Neural cell (in vitro differentiated cells): ENCODE measurements at regions not wholly inside any gene's neighbourhood (a gene's known extent, or its start where the extent isn't known, plus 50 kb on each side); places are given as distances from the start of the nearest gene placed in this dataset.

Source experiments
- H2AFZ ChIP-seq: fragments of 200-600, 300-800 bp; sonication (generic), shearing (Covaris generic); 2 replicates; pipeline ENCODE4 v1.6.0; 2014; ENCODE audit warnings: low read depth, mild to moderate bottlenecking, antibody characterized with exemption, low read length, moderate library complexity
- H3F3A ChIP-seq: fragments of 200-600 bp; shearing (Covaris generic); 2 replicates; pipeline ENCODE4 v1.6.1; 2016; ENCODE audit warnings: mild to moderate bottlenecking, moderate library complexity, mixed read lengths, antibody characterized with exemption, low read length; ENCODE audit not compliant: insufficient read depth, poor library complexity, severe bottlenecking
- H3K27ac ChIP-seq: fragments of 200-600, 300-800 bp; sonication (generic), shearing (Covaris generic); 2 replicates; pipeline ENCODE4 v1.5.1; 2014; ENCODE audit warnings: mild to moderate bottlenecking, low read length, moderate library complexity
- H3K27me3 ChIP-seq: fragments of 300-800, 200-600 bp; sonication (generic), shearing (Covaris generic); 2 replicates; pipeline ENCODE4 v1.6.0; 2014; ENCODE audit warnings: mild to moderate bottlenecking, low read depth, low read length, moderate library complexity; ENCODE audit not compliant: insufficient read depth
- H3K36me3 ChIP-seq: fragments of 300-800, 200-600 bp; sonication (generic), shearing (Covaris generic); 2 replicates; pipeline ENCODE4 v1.5.1; 2014; ENCODE audit warnings: mild to moderate bottlenecking, antibody characterized with exemption, low read length, moderate library complexity; ENCODE audit not compliant: insufficient read depth
- H3K4me2 ChIP-seq: fragments of 300-800, 200-600 bp; sonication (generic), shearing (Covaris generic); 2 replicates; pipeline ENCODE4 v1.6.0; 2014; ENCODE audit warnings: mild to moderate bottlenecking, low read length
- H3K4me3 ChIP-seq: fragments of 300-800, 200-600 bp; sonication (generic), shearing (Covaris generic); 2 replicates; pipeline ENCODE4 v1.5.1; 2014; ENCODE audit warnings: mild to moderate bottlenecking, low read length, moderate library complexity
- H3K79me2 ChIP-seq: fragments of 200-600 bp; shearing (Covaris generic); replicated peaks from 2 replicates; pipeline ENCODE4 v1.6.0; 2014; ENCODE audit warnings: mild to moderate bottlenecking, low read length, moderate library complexity; ENCODE audit not compliant: insufficient read depth
- H3K9ac ChIP-seq: fragments of 300-800, 200-600 bp; sonication (generic), shearing (Covaris generic); 2 replicates; pipeline ENCODE4 v1.6.1; 2016; ENCODE audit warnings: mild to moderate bottlenecking, low read length, mixed read lengths
- H3K9me2 ChIP-seq: fragments of 200-600 bp; shearing (Covaris generic); 2 replicates; pipeline ENCODE4 v1.6.1; 2016; ENCODE audit warnings: mild to moderate bottlenecking, low read length, mixed read lengths; ENCODE audit not compliant: insufficient read depth
- H3K9me3 ChIP-seq: fragments of 200-600, 300-800 bp; sonication (generic), shearing (Covaris generic); 2 replicates; pipeline ENCODE4 v1.6.1; 2016; ENCODE audit warnings: mild to moderate bottlenecking, mixed run types, low read length, moderate library complexity, mixed read lengths
- H4K20me1 ChIP-seq: fragments of 200-600 bp; shearing (Covaris generic); 2 replicates; pipeline ENCODE4 v1.6.1; 2016; ENCODE audit warnings: mild to moderate bottlenecking, mixed run types; ENCODE audit not compliant: insufficient read depth
- EP300 ChIP-seq: fragments of 450-650 bp; conservative IDR thresholded peaks from 2 replicates; pipeline ENCODE4 v1.6.1; 2014; ENCODE audit warnings: antibody characterized with exemption, mild to moderate bottlenecking, moderate library complexity; ENCODE audit not compliant: poor library complexity, severe bottlenecking
- EZH2 ChIP-seq: fragments of 200-600, 300-800 bp; shearing (Covaris generic), sonication (generic); IDR thresholded peaks from 2 replicates; pipeline ENCODE4 v1.6.1; 2014; ENCODE audit warnings: antibody characterized with exemption, low read length, borderline replicate concordance, mild to moderate bottlenecking; ENCODE audit not compliant: insufficient read depth, poor library complexity, severe bottlenecking
- MXI1 ChIP-seq: fragments of 450-650 bp; conservative IDR thresholded peaks from 2 replicates; pipeline ENCODE4 v1.6.1; 2014; ENCODE audit warnings: antibody characterized with exemption, mild to moderate bottlenecking; ENCODE audit not compliant: poor library complexity, severe bottlenecking
- POLR2AphosphoS5 ChIP-seq: IDR thresholded peaks from 2 replicates; pipeline ENCODE4 v1.6.1; 2012
- RAD21 ChIP-seq: fragments of 450-650 bp; conservative IDR thresholded peaks from 2 replicates; pipeline ENCODE4 v1.6.1; 2014; ENCODE audit warnings: antibody characterized with exemption, mild to moderate bottlenecking, moderate library complexity
- REST ChIP-seq: IDR thresholded peaks from 2 replicates; pipeline ENCODE4 v1.6.1; 2012; ENCODE audit warnings: borderline replicate concordance
- SMC3 ChIP-seq: fragments of 450-650 bp; conservative IDR thresholded peaks from 2 replicates; pipeline ENCODE4 v1.6.1; 2014; ENCODE audit warnings: antibody characterized with exemption, mild to moderate bottlenecking, moderate library complexity; ENCODE audit not compliant: poor library complexity
- TAF1 ChIP-seq: IDR thresholded peaks from 2 replicates; pipeline ENCODE4 v1.6.1; 2012; ENCODE audit warnings: low read depth
- TF ChIP-seq, protein P1 (sequence below): fragments of 450-650 bp; IDR thresholded peaks from 2 replicates; pipeline ENCODE4 v1.5.1; 2014; ENCODE audit warnings: antibody characterized with exemption, mild to moderate bottlenecking, moderate library complexity; ENCODE audit not compliant: poor library complexity, severe bottlenecking

DNA sequence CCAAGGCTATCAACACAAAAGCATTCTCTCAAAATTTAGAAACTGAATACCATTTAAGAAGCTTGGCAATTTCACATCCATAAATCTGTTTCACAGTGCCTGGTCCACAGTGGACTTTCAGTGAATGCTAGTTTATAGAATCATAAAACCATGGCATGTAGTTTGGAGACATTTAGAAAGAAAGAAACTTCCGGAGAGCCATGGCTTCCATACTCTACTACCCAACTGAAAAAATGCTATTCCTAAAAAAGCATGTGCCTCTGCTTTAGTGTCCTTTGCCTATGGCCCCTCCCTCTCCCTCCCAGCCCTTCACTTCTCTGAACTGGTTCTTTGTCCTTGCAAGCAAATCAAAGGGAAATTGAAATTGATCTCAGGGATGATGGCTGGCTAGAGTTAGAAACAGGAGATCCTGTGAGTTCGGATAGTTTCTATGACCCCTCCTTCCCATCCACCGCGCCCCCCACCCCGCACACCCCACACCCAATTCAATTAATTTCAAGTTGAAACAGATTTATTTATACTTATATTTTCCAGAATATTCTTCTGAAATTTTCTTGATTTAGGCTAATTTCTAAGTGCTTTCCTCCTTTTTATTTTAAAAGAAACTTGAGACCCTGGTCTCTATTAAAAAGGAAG, 248.3 kb downstream of the TRIB2 start:
- no peak overlapping the region for H3K27ac ChIP-seq

GRCh38 chr2:12965540-12966269, 249.0 kb downstream of the TRIB2 start:
- H3K27me3 ChIP-seq: no peaks in the 10 kb centered on the region
- H3K36me3 ChIP-seq: no peaks in the 10 kb centered on the region
- H3F3A ChIP-seq: no peaks in the 10 kb centered on the region
- H3K9me3 ChIP-seq: no peaks in the 10 kb centered on the region
- no peaks in the 10 kb centered on the region for H3K79me2 ChIP-seq
- H3K27ac ChIP-seq: no peak overlapping the region
- no peak overlapping the region for H3K4me3 ChIP-seq
- no peaks in the 10 kb centered on the region for H3K9me2 ChIP-seq
- H3K4me2 ChIP-seq: no peak overlapping the region
- no peaks in the 10 kb centered on the region for H4K20me1 ChIP-seq
- H3K9ac ChIP-seq: no peak overlapping the region
- H2AFZ ChIP-seq: no peak overlapping the region
- TF ChIP-seq RAD21: no peak
- TF ChIP-seq TAF1: no peak
- TF ChIP-seq POLR2AphosphoS5: no peak
- no peak for TF ChIP-seq EZH2
- TF ChIP-seq MXI1: no peak
- TF ChIP-seq EP300: no peak
- TF ChIP-seq, protein P1, sequence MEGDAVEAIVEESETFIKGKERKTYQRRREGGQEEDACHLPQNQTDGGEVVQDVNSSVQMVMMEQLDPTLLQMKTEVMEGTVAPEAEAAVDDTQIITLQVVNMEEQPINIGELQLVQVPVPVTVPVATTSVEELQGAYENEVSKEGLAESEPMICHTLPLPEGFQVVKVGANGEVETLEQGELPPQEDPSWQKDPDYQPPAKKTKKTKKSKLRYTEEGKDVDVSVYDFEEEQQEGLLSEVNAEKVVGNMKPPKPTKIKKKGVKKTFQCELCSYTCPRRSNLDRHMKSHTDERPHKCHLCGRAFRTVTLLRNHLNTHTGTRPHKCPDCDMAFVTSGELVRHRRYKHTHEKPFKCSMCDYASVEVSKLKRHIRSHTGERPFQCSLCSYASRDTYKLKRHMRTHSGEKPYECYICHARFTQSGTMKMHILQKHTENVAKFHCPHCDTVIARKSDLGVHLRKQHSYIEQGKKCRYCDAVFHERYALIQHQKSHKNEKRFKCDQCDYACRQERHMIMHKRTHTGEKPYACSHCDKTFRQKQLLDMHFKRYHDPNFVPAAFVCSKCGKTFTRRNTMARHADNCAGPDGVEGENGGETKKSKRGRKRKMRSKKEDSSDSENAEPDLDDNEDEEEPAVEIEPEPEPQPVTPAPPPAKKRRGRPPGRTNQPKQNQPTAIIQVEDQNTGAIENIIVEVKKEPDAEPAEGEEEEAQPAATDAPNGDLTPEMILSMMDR: no peak

More for the DNA sequence above, 248.3 kb downstream of the TRIB2 start:
- Histone ChIP-seq H3K27me3 (no peaks in the 10 kb centered on the region), H3K4me3 (no peak overlapping the region), H3K9me3 (no peaks in the 10 kb centered on the region), H3F3A (no peaks in the 10 kb centered on the region), H3K9ac (no peak overlapping the region), H4K20me1 (no peaks in the 10 kb centered on the region), H3K9me2 (no peaks in the 10 kb centered on the region), H2AFZ (no peak overlapping the region), H3K79me2 (no peaks in the 10 kb centered on the region), H3K4me2 (no peak overlapping the region), H3K36me3 (no peaks in the 10 kb centered on the region)
- TF ChIP-seq EZH2 (no peak), SMC3 (no peak), POLR2AphosphoS5 (no peak), REST (no peak), EP300 (no peak), RAD21 (no peak), TAF1 (no peak), MXI1 (no peak)
- TF ChIP-seq, protein P1: no peak
